T-cell (primary cell): ENCODE measurements at regions not wholly inside any gene's neighbourhood (a gene's known extent, or its start where the extent isn't known, plus 50 kb on each side); places are given as distances from the start of the nearest gene placed in this dataset.

ENCODE experiments used
- ATAC-seq, 4 experiments: fragments of 200-7000 bp in 3 of 4; fragments of 150-1000 bp in 1 of 4; cut with Tn5 transposase; replicated peaks in 1 of 4; 1 replicate in 3 of 4; 2 replicates in 1 of 4; pipeline ENCODE4 v1.10.0; 2021; ENCODE audit warnings: moderate library complexity in 3 of 4, mild to moderate bottlenecking in 2 of 4, moderate number of reproducible peaks in 1 of 4
- CTCF ChIA-PET, 2 donors: fragments of 300-600 bp; sonication (Branson Sonifier 250); formaldehyde crosslinking; loops; one replicate each; lab custom pipeline; 2022; ENCODE audit warnings: antibody characterized with exemption in 2 of 2; lab: Charles Lee
- POLR2A ChIA-PET, 2 donors: fragments of 300-600 bp; sonication (Branson Sonifier 250); formaldehyde crosslinking; loops; one replicate each; lab custom pipeline; 2022; ENCODE audit warnings: antibody characterized with exemption in 2 of 2; lab: Charles Lee
- DNase-seq, 35 experiments: peaks; one replicate each; pipeline versions ENCODE4 v3.0.0 to v3.0.0-alpha.2; 2013 to 2023
- H3K27ac ChIP-seq: one replicate; pipeline ENCODE4 v1.5.1; 2013; ENCODE audit warnings: low read length
- H3K27me3 ChIP-seq, 2 experiments: replicated peaks in 1 of 2; 1 replicate in 1 of 2; 2 replicates in 1 of 2; pipeline versions ENCODE4 v1.6.1 to v1.7.0; 2013; ENCODE audit warnings: low read length in 1 of 2, mixed read lengths in 1 of 2; ENCODE audit not compliant: control insufficient read depth in 2 of 2, insufficient read depth in 2 of 2; ENCODE audit errors: extremely low read depth in 1 of 2
- H3K36me3 ChIP-seq, 2 donors: 1 replicate in 1 of 2; 2 replicates in 1 of 2; pipeline versions ENCODE4 v1.6.1 to v1.7.0; 2013; ENCODE audit warnings: low read length in 1 of 2; ENCODE audit not compliant: control insufficient read depth in 2 of 2, insufficient read depth in 1 of 2; ENCODE audit errors: extremely low read depth in 1 of 2
- H3K4me1 ChIP-seq, 2 experiments: 1 replicate in 1 of 2; 2 replicates in 1 of 2; pipeline versions ENCODE4 v1.6.1 to v1.7.0; 2013; ENCODE audit warnings: low read length in 2 of 2, mixed read lengths in 1 of 2; ENCODE audit not compliant: insufficient read depth in 2 of 2, control insufficient read depth in 1 of 2; ENCODE audit errors: extremely low read depth in 1 of 2
- H3K4me3 ChIP-seq, 2 donors: 1 replicate in 1 of 2; 2 replicates in 1 of 2; pipeline versions ENCODE4 v1.5.1 to v1.7.0; 2013; ENCODE audit warnings: mild to moderate bottlenecking in 2 of 2, low read length in 1 of 2, moderate library complexity in 1 of 2; ENCODE audit not compliant: control insufficient read depth in 1 of 2; ENCODE audit errors: extremely low read depth in 1 of 2
- H3K9me3 ChIP-seq: 2 replicates; pipeline ENCODE4 v1.7.0; 2013
- H3K27ac Mint-ChIP-seq, 2 donors: one replicate each; pipeline ENCODE4 v1.8.0; 2020 to 2021; ENCODE audit warnings: mild to moderate bottlenecking in 2 of 2, mixed read lengths in 2 of 2
- H3K27me3 Mint-ChIP-seq, 2 donors: one replicate each; pipeline ENCODE4 v1.8.0; 2021 to 2022; ENCODE audit warnings: mixed read lengths in 2 of 2
- H3K36me3 Mint-ChIP-seq: one replicate; pipeline ENCODE4 v1.8.0; 2021; ENCODE audit warnings: mixed read lengths
- H3K4me1 Mint-ChIP-seq, 3 donors: one replicate each; pipeline ENCODE4 v1.8.0; 2020 to 2022; ENCODE audit warnings: mixed read lengths in 3 of 3, mild to moderate bottlenecking in 1 of 3
- H3K4me3 Mint-ChIP-seq, 3 donors: one replicate each; pipeline ENCODE4 v1.8.0; 2020 to 2022; ENCODE audit warnings: mild to moderate bottlenecking in 3 of 3, mixed read lengths in 3 of 3, moderate library complexity in 3 of 3
- H3K9me3 Mint-ChIP-seq, 3 donors: one replicate each; pipeline ENCODE4 v1.8.0; 2020 to 2022; ENCODE audit warnings: mixed read lengths in 3 of 3
- WGBS: methylation state at CpG from one replicate; pipeline ENCODE4 v1.1.5; 2013; ENCODE audit warnings: missing lambda C conversion rate; ENCODE audit not compliant: insufficient coverage; 5-methylcytosine and 5-hydroxymethylcytosine counted together

GRCh38 chr15:85897895-85898717 lies 103.4 kb upstream of the KLHL25 start:
- Histone ChIP-seq H3K4me1 (no peaks in the 10 kb centered on the region), H3K9me3 (no peaks in the 10 kb centered on the region), H3K4me3 (no peak overlapping the region), H3K27me3 (peaks cover 3 to 24% of the 10 kb centered on the region in 2 experiments), H3K27ac (no peak overlapping the region), H3K36me3 (no peaks in the 10 kb centered on the region)
- H3K4me1 Mint-ChIP-seq = peaks cover 0 to 12% (median 6%) of the 10 kb centered on the region in 3 donors
- ATAC-seq (no peak), DNase-seq (no peak)
- H3K36me3 Mint-ChIP-seq = no peaks in the 10 kb centered on the region
- H3K9me3 Mint-ChIP-seq = peaks cover 0 to 6% (median 0%) of the 10 kb centered on the region in 3 donors
- POLR2A ChIA-PET = no interaction called here
- H3K27me3 Mint-ChIP-seq = peaks cover 29 to 46% of the 10 kb centered on the region in 2 donors
- no peak overlapping the region for H3K27ac Mint-ChIP-seq
- WGBS = 45% methylated on average over 9 of the region's 16 CpGs
- CTCF ChIA-PET = no interaction called here
- H3K4me3 Mint-ChIP-seq = no peak overlapping the region

DNA sequence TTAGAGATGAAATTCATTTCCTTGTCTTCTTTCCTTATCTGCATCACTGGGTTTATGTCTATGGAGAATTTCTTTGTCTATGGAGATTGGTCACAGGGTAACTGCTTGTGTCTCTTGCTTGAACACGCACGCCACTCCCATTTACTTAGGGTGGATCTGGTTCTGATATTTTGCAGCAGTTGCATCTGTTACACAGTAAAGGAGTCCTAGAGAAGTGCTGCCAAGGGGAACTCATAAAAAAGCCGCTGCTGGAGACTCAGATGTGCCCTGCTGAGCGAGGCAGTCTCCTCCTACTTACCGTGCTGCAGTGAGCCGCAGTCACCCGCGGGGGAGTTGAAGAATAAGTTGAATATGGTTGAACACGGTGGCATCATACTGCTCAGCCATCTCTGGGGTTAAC lies 105.2 kb upstream of the KLHL25 start:
- Mint-ChIP-seq H3K36me3 (no peaks in the 10 kb centered on the region), H3K4me1 (peaks cover 0 to 12% (median 6%) of the 10 kb centered on the region in 3 donors), H3K27me3 (peaks cover 33 to 44% of the 10 kb centered on the region in 2 donors), H3K9me3 (peaks cover 0 to 6% (median 0%) of the 10 kb centered on the region in 3 donors), H3K4me3 (no peak overlapping the region), H3K27ac (no peak overlapping the region)
- CTCF ChIA-PET = no interaction called here
- no peaks in the 10 kb centered on the region for H3K36me3 ChIP-seq
- POLR2A ChIA-PET = no interaction called here
- DNase-seq (no peak), ATAC-seq (no peak)
- WGBS = 48% methylated on average over 3 of the region's 9 CpGs
- peaks cover 3 to 20% of the 10 kb centered on the region in 2 experiments for H3K27me3 ChIP-seq
- H3K4me1 ChIP-seq = no peaks in the 10 kb centered on the region
- H3K4me3 ChIP-seq = no peak overlapping the region
- no peak overlapping the region for H3K27ac ChIP-seq
- H3K9me3 ChIP-seq = no peaks in the 10 kb centered on the region

DNA sequence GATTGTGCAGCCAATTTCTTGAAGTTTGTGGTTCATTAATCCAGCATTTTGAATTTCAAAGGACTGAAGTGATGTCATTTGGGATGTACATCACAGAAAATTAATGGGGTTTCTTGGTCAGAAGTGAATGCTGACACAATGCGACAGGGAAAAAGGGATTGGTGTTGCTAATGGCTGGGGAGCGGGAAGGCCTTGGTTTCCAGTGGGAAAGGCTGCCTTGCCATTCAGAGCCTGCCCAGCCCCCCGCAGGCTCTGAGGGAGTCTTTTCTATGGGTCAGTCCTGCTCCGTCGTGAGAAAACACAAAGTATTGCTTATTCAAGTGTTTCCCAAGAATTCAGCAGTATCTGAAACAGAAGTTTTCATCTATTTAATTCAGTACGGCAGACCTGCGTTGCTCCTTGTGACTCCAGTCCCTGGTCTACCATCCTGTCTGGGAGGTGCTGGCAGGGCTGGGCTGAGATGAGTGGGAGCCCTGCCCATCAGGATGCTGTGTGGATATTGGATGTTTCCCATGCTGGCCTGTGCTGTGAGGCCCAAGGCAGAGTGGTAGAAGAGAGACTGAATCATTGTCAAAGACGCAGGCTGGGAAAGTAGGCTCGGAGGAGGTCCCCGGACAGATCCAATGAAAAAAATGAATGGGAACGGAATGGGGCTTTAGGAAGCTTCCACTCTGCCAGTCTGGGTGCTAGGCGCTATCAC lies 111.2 kb upstream of the KLHL25 start:
- H3K4me3 Mint-ChIP-seq = no peak overlapping the region
- Histone ChIP-seq H3K27ac (no peak overlapping the region), H3K4me3 (no peak overlapping the region), H3K36me3 (no peaks in the 10 kb centered on the region), H3K9me3 (no peaks in the 10 kb centered on the region), H3K4me1 (no peaks in the 10 kb centered on the region), H3K27me3 (peaks cover 0 to 5% of the 10 kb centered on the region in 2 experiments)
- no peak for DNase-seq
- H3K27ac Mint-ChIP-seq = no peak overlapping the region
- CTCF ChIA-PET = no interaction called here
- no peak for ATAC-seq
- no peaks in the 10 kb centered on the region for H3K36me3 Mint-ChIP-seq
- H3K4me1 Mint-ChIP-seq = peaks cover 0 to 5% (median 5%) of the 10 kb centered on the region in 3 donors
- WGBS = 85% methylated on average over 10 of the region's 12 CpGs
- H3K27me3 Mint-ChIP-seq = peaks cover 19 to 24% of the 10 kb centered on the region in 2 donors
- no peaks in the 10 kb centered on the region for H3K9me3 Mint-ChIP-seq
- POLR2A ChIA-PET = no interaction called here

DNA sequence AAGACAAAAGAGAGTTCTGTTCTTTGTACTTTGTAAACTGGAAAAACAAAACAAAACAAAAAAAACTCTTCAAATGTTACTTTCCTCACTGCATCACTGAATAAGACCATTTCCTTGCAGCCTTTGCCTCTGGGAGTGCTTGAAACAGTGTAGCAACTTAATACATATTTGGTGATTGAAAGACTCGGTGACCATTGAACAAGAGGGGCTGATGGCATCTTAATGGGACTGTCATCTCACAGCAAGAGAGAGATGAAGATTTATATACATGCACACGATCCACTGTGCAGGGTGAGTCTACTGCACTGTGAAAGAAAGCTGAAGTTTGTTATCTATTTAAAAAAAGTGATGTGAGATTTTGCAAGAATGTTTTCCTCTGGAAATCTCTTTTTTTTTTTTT lies 111.9 kb upstream of the KLHL25 start:
- no peaks in the 10 kb centered on the region for H3K4me1 ChIP-seq
- POLR2A ChIA-PET = no interaction called here
- H3K27me3 ChIP-seq = peaks cover 0 to 5% of the 10 kb centered on the region in 2 experiments
- no peaks in the 10 kb centered on the region for H3K36me3 ChIP-seq
- Mint-ChIP-seq H3K27me3 (peaks cover 15 to 18% of the 10 kb centered on the region in 2 donors), H3K4me3 (no peak overlapping the region), H3K9me3 (no peaks in the 10 kb centered on the region), H3K36me3 (no peaks in the 10 kb centered on the region), H3K27ac (no peak overlapping the region), H3K4me1 (peaks cover 0 to 5% (median 5%) of the 10 kb centered on the region in 3 donors)
- CTCF ChIA-PET = interaction anchor here in 1 of 2 donors (0.9 kb wide), 1 partner anchor 20 kb away, joined by 3 read pairs; no protein-coding TSS in a partner anchor
- no peaks in the 10 kb centered on the region for H3K9me3 ChIP-seq
- no peak overlapping the region for H3K27ac ChIP-seq
- WGBS = 71% methylated on average over 2 of the region's 2 CpGs
- H3K4me3 ChIP-seq = no peak overlapping the region
- DNase-seq (no peak), ATAC-seq (no peak)

GRCh38 chr15:85910834-85911233 lies 116.1 kb upstream of the KLHL25 start:
- ChIA-PET POLR2A (no interaction called here), CTCF (interaction anchor here in 1 of 2 donors (0.6 kb wide), 1 partner anchor 70 kb away, joined by 4 read pairs; no protein-coding TSS in a partner anchor)
- H3K4me1 Mint-ChIP-seq = peaks cover 0 to 5% (median 5%) of the 10 kb centered on the region in 3 donors
- H3K36me3 Mint-ChIP-seq = no peaks in the 10 kb centered on the region
- H3K4me3 ChIP-seq = no peak overlapping the region
- H3K4me1 ChIP-seq = no peaks in the 10 kb centered on the region
- ATAC-seq (no peak), DNase-seq (no peak)
- H3K27ac ChIP-seq = no peak overlapping the region
- H3K4me3 Mint-ChIP-seq = no peak overlapping the region
- H3K27ac Mint-ChIP-seq = no peak overlapping the region
- H3K27me3 Mint-ChIP-seq = peaks cover 8 to 21% of the 10 kb centered on the region in 2 donors
- 61% methylated on average over 5 of the region's 5 CpGs for WGBS
- no peaks in the 10 kb centered on the region for H3K9me3 ChIP-seq
- no peaks in the 10 kb centered on the region for H3K9me3 Mint-ChIP-seq
- H3K27me3 ChIP-seq = peaks cover 0 to 4% of the 10 kb centered on the region in 2 experiments
- H3K36me3 ChIP-seq = no peaks in the 10 kb centered on the region

DNA sequence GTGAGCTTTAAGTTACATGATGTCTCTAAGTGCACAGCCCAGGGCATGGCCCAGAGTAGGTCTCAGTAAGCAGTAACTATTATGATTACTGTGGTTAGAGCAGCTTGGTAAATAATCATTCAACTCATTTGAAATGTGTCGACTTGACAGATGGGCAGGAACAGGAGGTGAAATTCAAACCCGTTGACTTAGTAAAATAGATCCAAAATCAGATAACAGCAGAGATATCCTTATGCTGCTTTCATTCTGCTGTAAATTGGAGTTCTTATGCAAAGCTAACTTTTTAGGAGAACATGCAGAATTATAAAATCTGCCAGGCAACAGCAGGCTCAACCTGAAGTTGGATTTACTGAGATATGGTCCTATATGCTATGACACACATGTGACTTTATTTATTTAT lies 118.7 kb upstream of the KLHL25 start:
- Histone ChIP-seq H3K4me1 (no peaks in the 10 kb centered on the region), H3K27ac (no peak overlapping the region), H3K9me3 (no peaks in the 10 kb centered on the region), H3K27me3 (no peaks in the 10 kb centered on the region), H3K4me3 (no peak overlapping the region), H3K36me3 (no peaks in the 10 kb centered on the region)
- no CpG with 5 or more reads among the region's 2 CpGs for WGBS
- peaks cover 0 to 6% (median 4%) of the 10 kb centered on the region in 3 donors for H3K9me3 Mint-ChIP-seq
- CTCF ChIA-PET = no interaction called here
- no peaks in the 10 kb centered on the region for H3K36me3 Mint-ChIP-seq
- H3K27me3 Mint-ChIP-seq = peaks cover 13 to 24% of the 10 kb centered on the region in 2 donors
- no peak for ATAC-seq
- H3K27ac Mint-ChIP-seq = no peak overlapping the region
- DNase-seq = no peak
- H3K4me3 Mint-ChIP-seq = no peak overlapping the region
- H3K4me1 Mint-ChIP-seq = no peaks in the 10 kb centered on the region
- POLR2A ChIA-PET = no interaction called here
